K562 (cell line): ENCODE measurements at regions not wholly inside any gene's neighbourhood (a gene's known extent, or its start where the extent isn't known, plus 50 kb on each side); places are given as distances from the start of the nearest gene placed in this dataset.

ENCODE experiments used
- BCOR ChIP-seq: fragments of 450-650 bp; IDR thresholded peaks from 2 replicates; pipeline ENCODE4 v1.6.1; 2016
- CEBPB ChIP-seq: fragments of 450-650 bp; IDR thresholded peaks from 2 replicates; pipeline ENCODE4 v1.6.1; 2016; ENCODE audit warnings: missing genetic modification characterization, missing compliant biosample characterization
- CHCHD3 ChIP-seq: fragments of 250-450 bp; sonication (Bioruptor Pico); IDR thresholded peaks from 2 replicates; pipeline ENCODE4 v2.1.2; 2022; ENCODE audit warnings: mild to moderate bottlenecking
- LCOR ChIP-seq: sonication (generic); formaldehyde crosslinking; IDR thresholded peaks from 2 replicates; pipeline ENCODE4 v1.8.0; 2022; ENCODE audit warnings: mild to moderate bottlenecking, missing genetic modification reagents
- NFE2 ChIP-seq: IDR thresholded peaks from 2 replicates; pipeline ENCODE4 v1.6.1; 2014; ENCODE audit warnings: antibody characterized with exemption, low read depth
- NRF1 ChIP-seq, 2 experiments: fragments of 450-650 bp; IDR thresholded peaks in 1 of 2; conservative IDR thresholded peaks in 1 of 2; 2 replicates each; pipeline ENCODE4 v1.6.1; 2014; ENCODE audit warnings: mild to moderate bottlenecking in 2 of 2
- POU5F1 ChIP-seq: fragments of 150-350 bp; IDR thresholded peaks from 2 replicates; pipeline ENCODE4 v1.6.1; 2014; ENCODE audit warnings: borderline replicate concordance, low read length, low read depth, mild to moderate bottlenecking; ENCODE audit not compliant: partially characterized antibody
- PRPF4 ChIP-seq: fragments of 200-400 bp; formaldehyde crosslinking; IDR thresholded peaks from one replicate; pipeline ENCODE4 v1.6.1; 2017; ENCODE audit warnings: low read length, low read depth, mild to moderate bottlenecking; ENCODE audit not compliant: insufficient read depth, poor library complexity, severe bottlenecking
- TAF7 ChIP-seq: fragments of 450-650 bp; IDR thresholded peaks from 2 replicates; pipeline ENCODE4 v1.6.1; 2016; ENCODE audit warnings: missing genetic modification characterization, missing compliant biosample characterization
- TCF7L2 ChIP-seq: fragments of 150-350 bp; IDR thresholded peaks from 2 replicates; pipeline ENCODE4 v1.6.1; 2016; ENCODE audit warnings: low read depth, mild to moderate bottlenecking, low read length, moderate library complexity
- ZBTB8A ChIP-seq: fragments of 450-650 bp; IDR thresholded peaks from 2 replicates; pipeline ENCODE4 v1.6.1; 2018; ENCODE audit warnings: mild to moderate bottlenecking, moderate library complexity; ENCODE audit not compliant: partially characterized antibody
- ZNF316 ChIP-seq: fragments of 450-650 bp; IDR thresholded peaks from 2 replicates; pipeline ENCODE4 v1.6.1; 2016
- ZNF384 ChIP-seq: IDR thresholded peaks from 2 replicates; pipeline ENCODE4 v1.6.1; 2012; ENCODE audit warnings: low read depth, low read length, improper control_type of control experiment
- TF ChIP-seq, protein P1 (sequence below): fragments of 450-650 bp; IDR thresholded peaks from 2 replicates; pipeline ENCODE4 v1.6.1; 2016; ENCODE audit warnings: mild to moderate bottlenecking, moderate library complexity
- TF ChIP-seq, protein P2 (sequence below): fragments of 450-650 bp; formaldehyde crosslinking; IDR thresholded peaks from 2 replicates; pipeline ENCODE4 v1.4.0; 2022; ENCODE audit warnings: missing genetic modification characterization
- TF ChIP-seq, protein P3 (sequence below): fragments of 450-650 bp; formaldehyde crosslinking; IDR thresholded peaks from 2 replicates; pipeline ENCODE4 v1.4.0; 2020; ENCODE audit warnings: mild to moderate bottlenecking, mixed read lengths

DNA sequence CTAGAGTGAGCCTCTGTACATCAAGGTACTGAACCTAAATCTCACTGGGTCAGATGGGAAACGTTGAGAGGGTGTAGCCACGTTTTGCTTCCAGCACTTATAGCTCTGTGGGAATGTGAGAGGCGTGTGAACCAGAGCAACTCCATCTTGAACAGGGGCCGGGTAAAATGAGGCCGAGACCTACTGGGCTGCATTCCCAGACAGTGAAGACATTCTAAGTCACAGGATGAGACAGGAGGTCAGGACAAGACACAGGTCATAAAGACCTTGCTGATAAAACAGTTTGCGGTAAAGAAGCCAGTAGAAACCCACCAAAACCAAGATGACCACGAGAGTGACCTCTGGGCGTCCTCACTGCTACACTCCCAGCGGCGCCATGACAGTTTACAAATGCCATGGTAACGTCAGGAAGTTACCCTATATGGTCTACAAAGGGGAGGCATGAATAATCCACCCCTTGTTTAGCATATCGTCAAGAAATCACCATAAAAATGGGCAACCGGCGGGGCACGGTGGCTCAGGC, 63.4 kb upstream of the NCOR2 start (continued):
- TF ChIP-seq, protein P1, sequence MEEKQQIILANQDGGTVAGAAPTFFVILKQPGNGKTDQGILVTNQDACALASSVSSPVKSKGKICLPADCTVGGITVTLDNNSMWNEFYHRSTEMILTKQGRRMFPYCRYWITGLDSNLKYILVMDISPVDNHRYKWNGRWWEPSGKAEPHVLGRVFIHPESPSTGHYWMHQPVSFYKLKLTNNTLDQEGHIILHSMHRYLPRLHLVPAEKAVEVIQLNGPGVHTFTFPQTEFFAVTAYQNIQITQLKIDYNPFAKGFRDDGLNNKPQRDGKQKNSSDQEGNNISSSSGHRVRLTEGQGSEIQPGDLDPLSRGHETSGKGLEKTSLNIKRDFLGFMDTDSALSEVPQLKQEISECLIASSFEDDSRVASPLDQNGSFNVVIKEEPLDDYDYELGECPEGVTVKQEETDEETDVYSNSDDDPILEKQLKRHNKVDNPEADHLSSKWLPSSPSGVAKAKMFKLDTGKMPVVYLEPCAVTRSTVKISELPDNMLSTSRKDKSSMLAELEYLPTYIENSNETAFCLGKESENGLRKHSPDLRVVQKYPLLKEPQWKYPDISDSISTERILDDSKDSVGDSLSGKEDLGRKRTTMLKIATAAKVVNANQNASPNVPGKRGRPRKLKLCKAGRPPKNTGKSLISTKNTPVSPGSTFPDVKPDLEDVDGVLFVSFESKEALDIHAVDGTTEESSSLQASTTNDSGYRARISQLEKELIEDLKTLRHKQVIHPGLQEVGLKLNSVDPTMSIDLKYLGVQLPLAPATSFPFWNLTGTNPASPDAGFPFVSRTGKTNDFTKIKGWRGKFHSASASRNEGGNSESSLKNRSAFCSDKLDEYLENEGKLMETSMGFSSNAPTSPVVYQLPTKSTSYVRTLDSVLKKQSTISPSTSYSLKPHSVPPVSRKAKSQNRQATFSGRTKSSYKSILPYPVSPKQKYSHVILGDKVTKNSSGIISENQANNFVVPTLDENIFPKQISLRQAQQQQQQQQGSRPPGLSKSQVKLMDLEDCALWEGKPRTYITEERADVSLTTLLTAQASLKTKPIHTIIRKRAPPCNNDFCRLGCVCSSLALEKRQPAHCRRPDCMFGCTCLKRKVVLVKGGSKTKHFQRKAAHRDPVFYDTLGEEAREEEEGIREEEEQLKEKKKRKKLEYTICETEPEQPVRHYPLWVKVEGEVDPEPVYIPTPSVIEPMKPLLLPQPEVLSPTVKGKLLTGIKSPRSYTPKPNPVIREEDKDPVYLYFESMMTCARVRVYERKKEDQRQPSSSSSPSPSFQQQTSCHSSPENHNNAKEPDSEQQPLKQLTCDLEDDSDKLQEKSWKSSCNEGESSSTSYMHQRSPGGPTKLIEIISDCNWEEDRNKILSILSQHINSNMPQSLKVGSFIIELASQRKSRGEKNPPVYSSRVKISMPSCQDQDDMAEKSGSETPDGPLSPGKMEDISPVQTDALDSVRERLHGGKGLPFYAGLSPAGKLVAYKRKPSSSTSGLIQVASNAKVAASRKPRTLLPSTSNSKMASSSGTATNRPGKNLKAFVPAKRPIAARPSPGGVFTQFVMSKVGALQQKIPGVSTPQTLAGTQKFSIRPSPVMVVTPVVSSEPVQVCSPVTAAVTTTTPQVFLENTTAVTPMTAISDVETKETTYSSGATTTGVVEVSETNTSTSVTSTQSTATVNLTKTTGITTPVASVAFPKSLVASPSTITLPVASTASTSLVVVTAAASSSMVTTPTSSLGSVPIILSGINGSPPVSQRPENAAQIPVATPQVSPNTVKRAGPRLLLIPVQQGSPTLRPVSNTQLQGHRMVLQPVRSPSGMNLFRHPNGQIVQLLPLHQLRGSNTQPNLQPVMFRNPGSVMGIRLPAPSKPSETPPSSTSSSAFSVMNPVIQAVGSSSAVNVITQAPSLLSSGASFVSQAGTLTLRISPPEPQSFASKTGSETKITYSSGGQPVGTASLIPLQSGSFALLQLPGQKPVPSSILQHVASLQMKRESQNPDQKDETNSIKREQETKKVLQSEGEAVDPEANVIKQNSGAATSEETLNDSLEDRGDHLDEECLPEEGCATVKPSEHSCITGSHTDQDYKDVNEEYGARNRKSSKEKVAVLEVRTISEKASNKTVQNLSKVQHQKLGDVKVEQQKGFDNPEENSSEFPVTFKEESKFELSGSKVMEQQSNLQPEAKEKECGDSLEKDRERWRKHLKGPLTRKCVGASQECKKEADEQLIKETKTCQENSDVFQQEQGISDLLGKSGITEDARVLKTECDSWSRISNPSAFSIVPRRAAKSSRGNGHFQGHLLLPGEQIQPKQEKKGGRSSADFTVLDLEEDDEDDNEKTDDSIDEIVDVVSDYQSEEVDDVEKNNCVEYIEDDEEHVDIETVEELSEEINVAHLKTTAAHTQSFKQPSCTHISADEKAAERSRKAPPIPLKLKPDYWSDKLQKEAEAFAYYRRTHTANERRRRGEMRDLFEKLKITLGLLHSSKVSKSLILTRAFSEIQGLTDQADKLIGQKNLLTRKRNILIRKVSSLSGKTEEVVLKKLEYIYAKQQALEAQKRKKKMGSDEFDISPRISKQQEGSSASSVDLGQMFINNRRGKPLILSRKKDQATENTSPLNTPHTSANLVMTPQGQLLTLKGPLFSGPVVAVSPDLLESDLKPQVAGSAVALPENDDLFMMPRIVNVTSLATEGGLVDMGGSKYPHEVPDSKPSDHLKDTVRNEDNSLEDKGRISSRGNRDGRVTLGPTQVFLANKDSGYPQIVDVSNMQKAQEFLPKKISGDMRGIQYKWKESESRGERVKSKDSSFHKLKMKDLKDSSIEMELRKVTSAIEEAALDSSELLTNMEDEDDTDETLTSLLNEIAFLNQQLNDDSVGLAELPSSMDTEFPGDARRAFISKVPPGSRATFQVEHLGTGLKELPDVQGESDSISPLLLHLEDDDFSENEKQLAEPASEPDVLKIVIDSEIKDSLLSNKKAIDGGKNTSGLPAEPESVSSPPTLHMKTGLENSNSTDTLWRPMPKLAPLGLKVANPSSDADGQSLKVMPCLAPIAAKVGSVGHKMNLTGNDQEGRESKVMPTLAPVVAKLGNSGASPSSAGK = no peak
- TF ChIP-seq, protein P2, sequence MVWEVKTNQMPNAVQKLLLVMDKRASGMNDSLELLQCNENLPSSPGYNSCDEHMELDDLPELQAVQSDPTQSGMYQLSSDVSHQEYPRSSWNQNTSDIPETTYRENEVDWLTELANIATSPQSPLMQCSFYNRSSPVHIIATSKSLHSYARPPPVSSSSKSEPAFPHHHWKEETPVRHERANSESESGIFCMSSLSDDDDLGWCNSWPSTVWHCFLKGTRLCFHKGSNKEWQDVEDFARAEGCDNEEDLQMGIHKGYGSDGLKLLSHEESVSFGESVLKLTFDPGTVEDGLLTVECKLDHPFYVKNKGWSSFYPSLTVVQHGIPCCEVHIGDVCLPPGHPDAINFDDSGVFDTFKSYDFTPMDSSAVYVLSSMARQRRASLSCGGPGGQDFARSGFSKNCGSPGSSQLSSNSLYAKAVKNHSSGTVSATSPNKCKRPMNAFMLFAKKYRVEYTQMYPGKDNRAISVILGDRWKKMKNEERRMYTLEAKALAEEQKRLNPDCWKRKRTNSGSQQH = no peak; the same call in 1 of the 2 replicates
- TF ChIP-seq NRF1 (conservative IDR thresholded peaks at IDR 0.05 in 1 of 2, IDR thresholded peaks at IDR 0.05 in 1 of 2) = no peak
- no peak for TF ChIP-seq ZBTB8A
- TF ChIP-seq LCOR = no peak
- no peak for TF ChIP-seq TCF7L2
- peak; percentile 46; the same call in 1 of the 2 replicates for TF ChIP-seq TAF7 (tag)
- no peak for TF ChIP-seq BCOR
- TF ChIP-seq POU5F1 = no peak
- TF ChIP-seq CEBPB (tag) = no peak
- TF ChIP-seq ZNF316 = no peak
- no peak for TF ChIP-seq PRPF4
- no peak for TF ChIP-seq ZNF384
- TF ChIP-seq, protein P3, sequence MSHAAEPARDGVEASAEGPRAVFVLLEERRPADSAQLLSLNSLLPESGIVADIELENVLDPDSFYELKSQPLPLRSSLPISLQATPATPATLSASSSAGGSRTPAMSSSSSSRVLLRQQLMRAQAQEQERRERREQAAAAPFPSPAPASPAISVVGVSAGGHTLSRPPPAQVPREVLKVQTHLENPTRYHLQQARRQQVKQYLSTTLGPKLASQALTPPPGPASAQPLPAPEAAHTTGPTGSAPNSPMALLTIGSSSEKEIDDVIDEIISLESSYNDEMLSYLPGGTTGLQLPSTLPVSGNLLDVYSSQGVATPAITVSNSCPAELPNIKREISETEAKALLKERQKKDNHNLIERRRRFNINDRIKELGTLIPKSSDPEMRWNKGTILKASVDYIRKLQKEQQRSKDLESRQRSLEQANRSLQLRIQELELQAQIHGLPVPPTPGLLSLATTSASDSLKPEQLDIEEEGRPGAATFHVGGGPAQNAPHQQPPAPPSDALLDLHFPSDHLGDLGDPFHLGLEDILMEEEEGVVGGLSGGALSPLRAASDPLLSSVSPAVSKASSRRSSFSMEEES = no peak
- TF ChIP-seq CHCHD3 (CRISPR knock-in tag) = no peak
- TF ChIP-seq NFE2 = no peak
